ENCODE measurements at regions not wholly inside any gene's neighbourhood (a gene's known extent, or its start where the extent isn't known, plus 50 kb on each side); places are given as distances from the start of the nearest gene placed in this dataset.

DNA sequence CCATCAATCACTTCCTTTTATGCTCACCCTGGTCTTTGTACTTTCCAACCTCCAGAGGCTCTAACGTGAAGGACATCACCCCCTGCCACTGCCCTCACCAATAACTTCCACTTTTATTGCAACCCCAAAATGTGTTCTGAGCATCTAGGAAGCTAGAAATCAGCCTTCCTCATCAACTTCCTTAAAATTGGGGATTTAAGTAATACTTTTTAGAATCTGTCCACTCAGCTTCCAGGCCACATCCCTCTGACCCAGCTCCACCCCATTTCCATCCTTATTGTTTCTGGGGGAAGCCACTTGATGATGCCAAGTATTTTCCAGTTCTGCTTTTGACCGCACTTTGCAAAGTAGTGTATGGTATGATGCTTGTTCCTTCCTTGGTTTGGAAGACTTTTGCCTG, 73.5 kb upstream of the XCR1 start:
- Histone ChIP-seq H3K9ac (ENCODE audit: low read depth, low read length) (no peak overlapping the region), H3K4me1 (ENCODE audit: control insufficient read depth, insufficient read depth, low read length) (peaks cover 6% of the 10 kb centered on the region), H3K14ac (replicated peaks; ENCODE audit: low read depth, low read length) (no peak overlapping the region), H3K56ac (ENCODE audit: extremely low read depth, insufficient read depth, low read length) (no peak overlapping the region), H3K79me1 (ENCODE audit: low read depth in 1 of 2, low read length in 2 of 2) (no peaks in the 10 kb centered on the region), H3K36me3 (ENCODE audit: control insufficient read depth, insufficient read depth, low read length) (no peaks in the 10 kb centered on the region), H3K18ac (ENCODE audit: low read depth, low read length) (no peak overlapping the region), H4K91ac (ENCODE audit: insufficient read depth, low read depth, low read length) (no peak overlapping the region), H2BK120ac (ENCODE audit: low read depth, low read length) (no peak overlapping the region), H3K23ac (ENCODE audit: low read depth, low read length) (no peak overlapping the region), H4K8ac (ENCODE audit: low read depth in 2 of 2, low read length in 2 of 2) (no peak overlapping the region), H2AFZ (replicated peaks; ENCODE audit: low read length, poor library complexity) (no peak overlapping the region), H4K5ac (ENCODE audit: low read depth, low read length) (no peak overlapping the region), H3K4me2 (ENCODE audit: low read depth, low read length) (no peak overlapping the region), H3K27ac (ENCODE audit: insufficient read depth, low read length) (no peak overlapping the region), H3K9me1 (ENCODE audit: insufficient read depth, low read length) (no peaks in the 10 kb centered on the region; the same call in 1 of the 2 replicates), H2BK5ac (ENCODE audit: low read depth, low read length, poor library complexity, severe bottlenecking) (no peak overlapping the region), H2AK5ac (ENCODE audit: low read depth, low read length) (no peak overlapping the region), H2BK15ac (ENCODE audit: low read depth, low read length) (no peak overlapping the region), H3K27me3 (ENCODE audit: control insufficient read depth, insufficient read depth, low read length) (peaks cover 12% of the 10 kb centered on the region), H4K20me1 (ENCODE audit: insufficient read depth, low read length) (no peaks in the 10 kb centered on the region), H3K4me3 (ENCODE audit: insufficient read depth, low read depth, low read length) (no peak overlapping the region), H3K9me3 (ENCODE audit: control insufficient read depth, insufficient read depth, low read length) (no peaks in the 10 kb centered on the region; the same call in 1 of the 2 replicates), H2AK9ac (replicated peaks; ENCODE audit: low read depth, low read length, poor library complexity) (no peak overlapping the region), H2BK20ac (ENCODE audit: low read depth, low read length) (no peak overlapping the region), H3K4ac (ENCODE audit: low read depth, low read length) (no peak overlapping the region)
- POLR2A ChIA-PET (ENCODE audit: unreplicated experiment) = no interaction called here
- dilution Hi-C loops (cut with HindIII; ENCODE audit: low sequenced_read_pairs, unreplicated experiment) = no loop called here
- CTCF ChIA-PET = interaction anchor here (0.8 kb wide), 1 partner anchor 272 kb away, joined by 3 read pairs; no protein-coding TSS in a partner anchor
- in situ Hi-C loops (cut with MboI; ENCODE audit: low sequenced_read_pairs) = no loop called here
- no CpG with 5 or more reads among the region's 2 CpGs for WGBS, 2 experiments (ENCODE audit: extremely low coverage in 2 of 2, insufficient read length in 1 of 2)
- intact Hi-C loops (cut with micrococcal nuclease) = no loop called here
- ATAC-seq (ENCODE audit: low read depth) = no peak
- no TSS peak for BruUV-seq (replicated peaks)
- no peak for DNase-seq
- no peak for TF ChIP-seq RCOR1 (IDR thresholded peaks at IDR 0.05; ENCODE audit: insufficient replicate concordance, low read length)
- no peak for TF ChIP-seq MAZ (IDR thresholded peaks at IDR 0.05; ENCODE audit: borderline replicate concordance, low read depth, low read length)
- TF ChIP-seq, protein P1, sequence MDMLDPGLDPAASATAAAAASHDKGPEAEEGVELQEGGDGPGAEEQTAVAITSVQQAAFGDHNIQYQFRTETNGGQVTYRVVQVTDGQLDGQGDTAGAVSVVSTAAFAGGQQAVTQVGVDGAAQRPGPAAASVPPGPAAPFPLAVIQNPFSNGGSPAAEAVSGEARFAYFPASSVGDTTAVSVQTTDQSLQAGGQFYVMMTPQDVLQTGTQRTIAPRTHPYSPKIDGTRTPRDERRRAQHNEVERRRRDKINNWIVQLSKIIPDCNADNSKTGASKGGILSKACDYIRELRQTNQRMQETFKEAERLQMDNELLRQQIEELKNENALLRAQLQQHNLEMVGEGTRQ (IDR thresholded peaks at IDR 0.05; ENCODE audit: low read depth, low read length) = no peak
- TF ChIP-seq MXI1 (IDR thresholded peaks at IDR 0.05; ENCODE audit: borderline replicate concordance, low read depth, low read length) = no peak
- TF ChIP-seq SMC3 (IDR thresholded peaks at IDR 0.05; ENCODE audit: low read depth, low read length) = no peak

Measured in IMR-90 (cell line).